ENCODE measurements at regions not wholly inside any gene's neighbourhood (a gene's known extent, or its start where the extent isn't known, plus 50 kb on each side); places are given as distances from the start of the nearest gene placed in this dataset.
A peak's percentile ranks its signal among the peaks of the same experiment; 100 is the strongest.

GRCh38 chr1:65055747-65056146, 89.4 kb upstream of the JAK1 start:
- no peak for TF ChIP-seq CTCF (IDR thresholded peaks at IDR 0.05)
- no peaks in the 10 kb centered on the region for H3K9me3 ChIP-seq
- no peak for ATAC-seq
- H3K36me3 ChIP-seq (ENCODE audit: low read depth), result no peaks in the 10 kb centered on the region
- DNase-seq, result no peak
- no peaks in the 10 kb centered on the region for H3K4me1 ChIP-seq (ENCODE audit: low read depth)
- no peak overlapping the region for H3K4me3 ChIP-seq
- intact Hi-C loops (cut with DNase I, micrococcal nuclease), result no loop called here

DNA sequence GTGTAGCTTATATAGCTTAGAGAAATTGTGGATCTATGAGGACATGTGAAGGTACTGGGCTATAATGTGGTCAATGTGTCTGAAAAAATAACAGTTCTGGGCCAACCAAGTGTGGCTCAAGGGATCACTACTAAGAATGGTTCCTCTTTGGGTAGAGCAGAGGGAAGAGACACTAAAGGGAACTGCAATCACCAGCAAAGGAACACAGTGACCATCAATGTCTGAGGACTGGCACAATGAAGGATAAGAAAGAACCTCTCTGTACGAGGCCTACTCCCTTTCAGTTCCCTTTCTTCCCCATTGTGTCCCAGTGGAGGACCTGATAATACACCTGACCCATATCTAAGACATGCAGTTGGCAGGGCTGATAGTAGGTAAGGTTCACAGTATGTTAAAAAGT, 89.9 kb upstream of the JAK1 start:
- intact Hi-C loops (cut with DNase I, micrococcal nuclease), result no loop called here
- Histone ChIP-seq H3K4me1 (ENCODE audit: low read depth) (no peaks in the 10 kb centered on the region), H3K4me3 (no peak overlapping the region), H3K36me3 (ENCODE audit: low read depth) (no peaks in the 10 kb centered on the region), H3K9me3 (no peaks in the 10 kb centered on the region)
- ATAC-seq (peak; percentile 16), DNase-seq (no peak)
- no peak for TF ChIP-seq CTCF (IDR thresholded peaks at IDR 0.05)

DNA sequence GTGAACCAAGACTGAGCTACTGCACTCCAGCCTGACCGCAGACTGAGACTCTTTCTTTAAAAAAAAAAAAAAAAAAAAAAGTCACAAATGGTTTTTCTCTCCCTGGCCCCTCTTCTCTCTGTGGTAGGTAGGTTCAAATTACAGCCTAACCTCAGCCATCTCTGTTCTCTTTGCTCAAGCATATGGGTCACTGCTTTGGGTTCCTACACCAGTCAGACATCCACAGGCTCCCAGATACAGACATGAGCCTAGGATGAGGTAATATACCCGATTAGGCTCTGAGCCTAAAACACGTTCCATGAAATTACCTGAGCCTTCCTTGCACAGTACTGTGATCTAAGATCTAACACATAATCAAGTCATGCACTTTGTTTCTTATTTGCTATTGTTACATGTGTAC, 90.5 kb upstream of the JAK1 start:
- Histone ChIP-seq H3K4me1 (ENCODE audit: low read depth) (no peaks in the 10 kb centered on the region), H3K36me3 (ENCODE audit: low read depth) (no peaks in the 10 kb centered on the region), H3K4me3 (no peak overlapping the region), H3K9me3 (no peaks in the 10 kb centered on the region)
- intact Hi-C loops (cut with DNase I, micrococcal nuclease), result no loop called here
- ATAC-seq, result no peak
- no peak for DNase-seq
- TF ChIP-seq CTCF (IDR thresholded peaks at IDR 0.05), result no peak

DNA sequence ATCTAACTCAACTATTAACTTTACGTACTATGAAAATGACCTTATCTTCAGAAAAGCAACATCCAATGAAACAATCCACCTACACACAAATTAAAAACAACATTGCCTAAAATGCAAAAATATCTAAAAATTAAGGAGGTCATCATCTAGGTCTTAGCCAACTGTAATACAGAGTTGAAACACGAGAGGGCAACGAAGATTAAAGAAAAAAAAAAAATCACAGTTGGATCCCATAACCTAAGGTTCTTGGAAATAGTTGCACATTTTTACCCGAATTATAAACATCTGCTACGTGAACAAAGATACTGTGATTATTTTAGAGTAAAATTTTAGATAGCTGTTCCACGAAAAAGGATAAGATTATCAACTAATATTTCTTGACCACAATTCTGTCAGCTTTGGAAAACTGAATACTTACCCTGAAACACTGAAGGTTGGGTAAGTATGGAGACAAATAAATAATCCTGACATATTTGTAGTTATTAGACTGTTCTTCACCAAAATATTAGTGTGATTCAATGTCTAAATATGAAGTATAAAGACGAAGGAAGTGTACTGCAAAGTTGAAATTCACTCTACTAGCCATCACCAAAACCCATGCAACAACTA, 88.0 kb upstream of the AK4 start:
- H3K4me1 ChIP-seq (ENCODE audit: low read depth), result no peaks in the 10 kb centered on the region

GRCh38 chr1:65062339-65062738, 85.7 kb upstream of the AK4 start:
- intact Hi-C loops (cut with DNase I, micrococcal nuclease), result no loop called here
- Histone ChIP-seq H3K4me1 (ENCODE audit: low read depth) (no peaks in the 10 kb centered on the region), H3K36me3 (ENCODE audit: low read depth) (no peaks in the 10 kb centered on the region), H3K4me3 (no peak overlapping the region), H3K9me3 (no peaks in the 10 kb centered on the region)
- DNase-seq (no peak), ATAC-seq (no peak)
- TF ChIP-seq CTCF (IDR thresholded peaks at IDR 0.05), result no peak

More for the DNA sequence above, 88.0 kb upstream of the AK4 start:
- no peaks in the 10 kb centered on the region for H3K9me3 ChIP-seq
- ATAC-seq (no peak), DNase-seq (no peak)
- no peaks in the 10 kb centered on the region for H3K36me3 ChIP-seq (ENCODE audit: low read depth)
- TF ChIP-seq CTCF (IDR thresholded peaks at IDR 0.05), result no peak
- intact Hi-C loops (cut with DNase I, micrococcal nuclease), result no loop called here
- H3K4me3 ChIP-seq, result no peak overlapping the region

GRCh38 chr1:65063025-65063424, 85.0 kb upstream of the AK4 start:
- DNase-seq (no peak), ATAC-seq (no peak)
- H3K9me3 ChIP-seq, result no peaks in the 10 kb centered on the region
- intact Hi-C loops (cut with DNase I, micrococcal nuclease), result no loop called here
- H3K4me3 ChIP-seq, result no peak overlapping the region
- TF ChIP-seq CTCF (IDR thresholded peaks at IDR 0.05), result no peak
- H3K36me3 ChIP-seq (ENCODE audit: low read depth), result no peaks in the 10 kb centered on the region
- no peaks in the 10 kb centered on the region for H3K4me1 ChIP-seq (ENCODE audit: low read depth)
